Upper lobe of left lung (tissue), 4 donors: ENCODE measurements at regions not wholly inside any gene's neighbourhood (a gene's known extent, or its start where the extent isn't known, plus 50 kb on each side); places are given as distances from the start of the nearest gene placed in this dataset.

Experiments
- EP300 ChIP-seq, 4 donors: sonication (generic); formaldehyde crosslinking; IDR thresholded peaks; one replicate each; pipeline ENCODE4 v1.5.1; 2017; ENCODE audit warnings: antibody characterized with exemption in 4 of 4, control low read depth in 2 of 4
- POLR2A ChIP-seq, 4 donors: fragments of 450-650 bp; IDR thresholded peaks; one replicate each; pipeline ENCODE4 v1.5.1; 2016 to 2017; ENCODE audit warnings: antibody characterized with exemption in 4 of 4, mild to moderate bottlenecking in 2 of 4
- POLR2AphosphoS5 ChIP-seq, 2 donors: sonication (generic); formaldehyde crosslinking; IDR thresholded peaks; one replicate each; pipeline ENCODE4 v1.5.1; 2017; ENCODE audit warnings: antibody characterized with exemption in 2 of 2
- TF ChIP-seq, protein P1 (sequence below), 6 experiments: fragments of 450-650 bp in 4 of 6; fragments of 200-600 bp in 2 of 6; sonication (generic) in 2 of 6; IDR thresholded peaks; one replicate each; pipeline ENCODE4 v1.5.1; 2016 to 2019; ENCODE audit warnings: antibody characterized with exemption in 6 of 6

DNA sequence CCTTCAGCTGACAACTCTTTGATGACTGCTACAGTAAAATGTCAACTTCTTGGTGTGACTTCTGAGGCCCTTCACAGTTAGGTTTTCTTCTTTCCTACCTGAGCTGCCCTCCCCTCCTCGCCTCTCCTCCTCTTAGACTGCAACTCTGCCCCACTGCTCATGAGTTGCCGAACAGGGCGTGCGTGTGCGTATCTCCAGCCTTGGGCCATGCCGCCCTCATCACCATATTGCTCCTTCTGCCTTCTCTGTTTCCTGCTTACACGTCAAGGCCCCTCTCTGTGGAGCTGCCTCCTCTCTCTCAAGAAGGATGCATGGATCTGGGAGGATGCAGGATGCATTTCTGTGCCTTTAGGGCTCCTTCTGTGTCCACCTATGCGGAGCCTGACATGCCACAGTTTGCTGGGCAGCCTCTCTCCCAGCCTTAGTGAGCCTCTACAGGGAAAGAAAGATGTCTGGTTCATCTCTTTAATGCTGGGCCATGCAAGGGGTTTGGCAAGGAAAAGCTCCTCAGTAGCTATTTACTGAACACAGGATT lies 205.9 kb downstream of the RPLP1 start:
- TF ChIP-seq, protein P1, sequence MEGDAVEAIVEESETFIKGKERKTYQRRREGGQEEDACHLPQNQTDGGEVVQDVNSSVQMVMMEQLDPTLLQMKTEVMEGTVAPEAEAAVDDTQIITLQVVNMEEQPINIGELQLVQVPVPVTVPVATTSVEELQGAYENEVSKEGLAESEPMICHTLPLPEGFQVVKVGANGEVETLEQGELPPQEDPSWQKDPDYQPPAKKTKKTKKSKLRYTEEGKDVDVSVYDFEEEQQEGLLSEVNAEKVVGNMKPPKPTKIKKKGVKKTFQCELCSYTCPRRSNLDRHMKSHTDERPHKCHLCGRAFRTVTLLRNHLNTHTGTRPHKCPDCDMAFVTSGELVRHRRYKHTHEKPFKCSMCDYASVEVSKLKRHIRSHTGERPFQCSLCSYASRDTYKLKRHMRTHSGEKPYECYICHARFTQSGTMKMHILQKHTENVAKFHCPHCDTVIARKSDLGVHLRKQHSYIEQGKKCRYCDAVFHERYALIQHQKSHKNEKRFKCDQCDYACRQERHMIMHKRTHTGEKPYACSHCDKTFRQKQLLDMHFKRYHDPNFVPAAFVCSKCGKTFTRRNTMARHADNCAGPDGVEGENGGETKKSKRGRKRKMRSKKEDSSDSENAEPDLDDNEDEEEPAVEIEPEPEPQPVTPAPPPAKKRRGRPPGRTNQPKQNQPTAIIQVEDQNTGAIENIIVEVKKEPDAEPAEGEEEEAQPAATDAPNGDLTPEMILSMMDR (IDR thresholded peaks at IDR 0.05), result no peak
- TF ChIP-seq POLR2AphosphoS5 (IDR thresholded peaks at IDR 0.05), result no peak
- no peak for TF ChIP-seq EP300 (IDR thresholded peaks at IDR 0.05)
- TF ChIP-seq POLR2A (IDR thresholded peaks at IDR 0.05), result no peak
